A549 (cell line): ENCODE measurements at regions not wholly inside any gene's neighbourhood (a gene's known extent, or its start where the extent isn't known, plus 50 kb on each side); places are given as distances from the start of the nearest gene placed in this dataset.

Source experiments
- ATOH8 ChIP-seq: fragments of 250-450 bp; sonication (Bioruptor Pico); IDR thresholded peaks from 2 replicates; pipeline ENCODE4 v1.5.0; 2020; ENCODE audit warnings: low read depth, mild to moderate bottlenecking, moderate library complexity
- CBX8 ChIP-seq: fragments of 200-600 bp; sonication (generic); IDR thresholded peaks from 2 replicates; pipeline ENCODE4 v1.6.1; 2016
- CTCF ChIP-seq: fragments of >200 bp; sonication (Bioruptor Twin); formaldehyde crosslinking; IDR thresholded peaks from 3 replicates; pipeline ENCODE4 v1.5.1; 2016
- E2F6 ChIP-seq: IDR thresholded peaks from 2 replicates; pipeline ENCODE4 v1.6.1; 2012; ENCODE audit warnings: low read depth, borderline replicate concordance
- HDAC2 ChIP-seq: fragments of 200-600 bp; sonication (generic); IDR thresholded peaks from 2 replicates; pipeline ENCODE4 v1.6.1; 2016
- MAX ChIP-seq: IDR thresholded peaks from 2 replicates; pipeline ENCODE4 v1.6.1; 2012
- PBX3 ChIP-seq: IDR thresholded peaks from 2 replicates; pipeline ENCODE4 v1.6.1; 2012
- PHF8 ChIP-seq: fragments of 200-600 bp; sonication (generic); IDR thresholded peaks from 2 replicates; pipeline ENCODE4 v1.6.1; 2016; ENCODE audit warnings: low read depth, mild to moderate bottlenecking, antibody characterized with exemption, moderate library complexity, borderline replicate concordance
- POLR2A ChIP-seq: IDR thresholded peaks from 2 replicates; pipeline ENCODE4 v1.6.1; 2012; ENCODE audit warnings: mild to moderate bottlenecking, low read length
- RAD21 ChIP-seq, 2 experiments: fragments of >200 bp in 1 of 2; sonication (Bioruptor Twin) in 1 of 2; formaldehyde crosslinking in 1 of 2; IDR thresholded peaks in 1 of 2; conservative IDR thresholded peaks in 1 of 2; 2 replicates in 1 of 2; 3 replicates in 1 of 2; pipeline ENCODE4 v1.6.1; 2012 to 2018; ENCODE audit warnings: inconsistent platforms in 1 of 2
- SMC3 ChIP-seq: fragments of >200 bp; sonication (Bioruptor Twin); formaldehyde crosslinking; IDR thresholded peaks from 3 replicates; pipeline ENCODE4 v1.6.1; 2018; ENCODE audit warnings: inconsistent platforms
- ZNF302 ChIP-seq: fragments of 250-450 bp; sonication (Bioruptor Pico); IDR thresholded peaks from 2 replicates; pipeline ENCODE4 v1.9.0; 2021; ENCODE audit warnings: inconsistent platforms, mild to moderate bottlenecking, moderate library complexity

GRCh38 chr12:107547389-107547788 is 138.2 kb upstream of the PWP1 start:
- TF ChIP-seq POLR2A, result no peak
- TF ChIP-seq E2F6, result no peak
- TF ChIP-seq CTCF, result no peak
- TF ChIP-seq ATOH8 (CRISPR knock-in tag), result no peak
- no peak for TF ChIP-seq HDAC2
- TF ChIP-seq PBX3, result no peak
- TF ChIP-seq RAD21 (conservative IDR thresholded peaks at IDR 0.05 in 1 of 2, IDR thresholded peaks at IDR 0.05 in 1 of 2), result no peak
- TF ChIP-seq CBX8, result no peak
- TF ChIP-seq PHF8, result no peak
- no peak for TF ChIP-seq ZNF302
- TF ChIP-seq MAX, result no peak
- TF ChIP-seq SMC3, result no peak
